ENCODE measurements at regions not wholly inside any gene's neighbourhood (a gene's known extent, or its start where the extent isn't known, plus 50 kb on each side); places are given as distances from the start of the nearest gene placed in this dataset.
"Not testable (repeated sequence)": the region's sequence is repeated elsewhere in the genome, so short reads cannot be mapped to it uniquely, and the experiment has no call there.

- DNase-seq (ENCODE audit: low spot score), result no peak
These were observed 102.8 kb upstream of the SEC14L1 start for GRCh38 chr17:77037943-77038342.

GRCh38 chr17:77038884-77039555 lies 101.7 kb upstream of the SEC14L1 start:
- DNase-seq (ENCODE audit: low spot score), result no peak

GRCh38 chr17:77042476-77043231 lies 98.1 kb upstream of the SEC14L1 start:
- DNase-seq (ENCODE audit: low spot score), result no peak

GRCh38 chr17:77045441-77046041 lies 95.2 kb upstream of the SEC14L1 start:
- no peak for DNase-seq (ENCODE audit: low spot score)

GRCh38 chr17:77049440-77049839 lies 91.3 kb upstream of the SEC14L1 start:
- no peak for DNase-seq (ENCODE audit: low spot score)

GRCh38 chr17:77050901-77051300 lies 89.9 kb upstream of the SEC14L1 start:
- DNase-seq (ENCODE audit: low spot score), result not testable (repeated sequence)

GRCh38 chr17:77054936-77055335 lies 85.8 kb upstream of the SEC14L1 start:
- DNase-seq (ENCODE audit: low spot score), result no peak

GRCh38 chr17:77055453-77055852 lies 85.3 kb upstream of the SEC14L1 start:
- no peak for DNase-seq (ENCODE audit: low spot score)

GRCh38 chr17:77058016-77058415 lies 82.8 kb upstream of the SEC14L1 start:
- no peak for DNase-seq (ENCODE audit: low spot score)

- no peak for DNase-seq (ENCODE audit: low spot score)
These were observed 79.1 kb upstream of the SEC14L1 start for GRCh38 chr17:77061669-77062068.

- DNase-seq (ENCODE audit: low spot score), result no peak
These were observed 76.2 kb upstream of the SEC14L1 start for GRCh38 chr17:77064598-77064997.

GRCh38 chr17:77066165-77066564 lies 74.6 kb upstream of the SEC14L1 start:
- DNase-seq (ENCODE audit: low spot score), result no peak

- peak; percentile 56 for DNase-seq (ENCODE audit: low spot score)
These were observed 73.9 kb upstream of the SEC14L1 start for GRCh38 chr17:77066726-77067409.

- DNase-seq (ENCODE audit: low spot score), result no peak
These were observed 71.9 kb upstream of the SEC14L1 start for GRCh38 chr17:77068915-77069314.

- DNase-seq (ENCODE audit: low spot score), result no peak
These were observed 69.9 kb upstream of the SEC14L1 start for GRCh38 chr17:77070888-77071279.

- no peak for DNase-seq (ENCODE audit: low spot score)
These were observed 68.8 kb upstream of the SEC14L1 start for GRCh38 chr17:77071925-77072490.

GRCh38 chr17:77072670-77073069 lies 68.1 kb upstream of the SEC14L1 start:
- DNase-seq (ENCODE audit: low spot score), result peak; percentile 15

GRCh38 chr17:77074681-77075080 lies 66.1 kb upstream of the SEC14L1 start:
- no peak for DNase-seq (ENCODE audit: low spot score)

- DNase-seq (ENCODE audit: low spot score), result no peak
These were observed 64.5 kb upstream of the SEC14L1 start for GRCh38 chr17:77076124-77076830.

GRCh38 chr17:77083531-77083930 lies 57.2 kb upstream of the SEC14L1 start:
- no peak for DNase-seq (ENCODE audit: low spot score)

GRCh38 chr17:77085926-77086432 lies 54.8 kb upstream of the SEC14L1 start:
- no peak for DNase-seq (ENCODE audit: low spot score)
